HG03135 (cell line): ENCODE measurements at regions not wholly inside any gene's neighbourhood (a gene's known extent, or its start where the extent isn't known, plus 50 kb on each side); places are given as distances from the start of the nearest gene placed in this dataset.
"Not testable (repeated sequence)": the region's sequence is repeated elsewhere in the genome, so short reads cannot be mapped to it uniquely, and the experiment has no call there.

Source experiments
- ATAC-seq: cut with Tn5 transposase; IDR thresholded peaks from one replicate; pipeline ENCODE4 v1.9.1; 2021; ENCODE audit warnings: mild to moderate bottlenecking, moderate library complexity; ENCODE audit not compliant: unreplicated experiment

- ATAC-seq: not testable (repeated sequence)
Measured at GRCh38 chr16:29355339-29356059, 51.0 kb downstream of the NPIPB11 start.

GRCh38 chr16:29354449-29354848 lies 52.1 kb downstream of the NPIPB11 start:
- ATAC-seq: not testable (repeated sequence)

DNA sequence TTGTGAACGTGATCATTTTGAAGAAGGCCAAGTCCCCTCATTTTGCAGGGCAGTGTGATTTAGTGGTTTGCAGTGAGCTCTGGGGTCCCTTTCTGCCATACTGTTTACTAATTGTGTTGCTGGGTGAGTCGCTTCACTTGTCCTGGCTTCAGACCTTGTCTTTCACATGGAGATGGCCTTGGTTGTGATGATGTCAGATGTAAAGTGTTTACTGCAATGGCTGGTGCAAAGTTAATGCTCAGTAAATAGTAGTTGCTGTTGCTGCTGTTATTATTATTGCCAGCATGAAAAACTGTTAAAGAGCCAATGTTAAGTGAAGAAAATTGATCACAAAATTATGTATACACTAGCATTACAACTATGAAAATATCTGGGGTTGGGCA lies 53.9 kb downstream of the NPIPB11 start:
- not testable (repeated sequence) for ATAC-seq

- ATAC-seq: not testable (repeated sequence)
Measured at GRCh38 chr16:29351970-29352616, 54.4 kb downstream of the NPIPB11 start.

- ATAC-seq: not testable (repeated sequence)
Measured at GRCh38 chr16:29351271-29351969, 55.1 kb downstream of the NPIPB11 start.

DNA sequence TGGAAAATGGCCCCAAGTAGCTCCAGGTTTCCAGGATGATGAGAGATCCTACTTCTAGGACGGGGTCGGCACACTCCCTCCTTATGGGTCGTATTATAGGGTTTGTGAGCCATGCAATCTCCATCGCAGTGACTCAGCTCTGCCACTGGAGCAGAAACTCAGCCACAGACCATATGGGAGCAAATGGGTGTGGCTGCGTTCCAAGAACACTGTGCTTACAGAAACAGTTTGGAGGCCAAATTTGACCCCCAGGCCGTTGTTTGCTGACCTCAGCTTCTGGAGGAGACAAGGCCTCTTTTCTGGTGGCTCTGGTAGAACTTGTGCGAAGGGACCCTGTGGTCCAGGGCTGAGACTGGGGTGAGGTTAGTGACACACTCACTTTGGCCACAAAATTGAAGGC lies 56.5 kb downstream of the NPIPB11 start:
- ATAC-seq: not testable (repeated sequence)

DNA sequence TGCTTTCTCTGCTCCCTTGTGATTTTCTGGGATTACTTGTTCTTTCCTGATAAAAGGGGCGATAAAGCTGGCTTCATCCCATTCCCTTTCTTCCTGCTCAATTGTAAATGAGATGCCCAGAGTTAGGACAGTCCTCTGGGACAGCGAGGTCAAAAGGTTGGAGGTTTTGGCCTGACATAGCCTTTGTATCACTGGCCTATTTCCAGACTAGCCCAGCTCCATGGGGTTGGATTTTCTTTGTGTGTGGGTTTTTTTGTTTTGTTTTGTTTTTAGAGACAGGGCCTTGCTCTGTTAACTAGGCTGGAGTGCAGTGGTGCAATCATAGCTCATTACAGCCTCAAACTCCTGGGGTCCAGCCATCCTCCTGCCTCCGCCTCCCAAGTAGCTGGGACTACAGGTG lies 57.8 kb downstream of the NPIPB11 start:
- ATAC-seq: not testable (repeated sequence)

GRCh38 chr16:29348123-29348690 lies 58.3 kb downstream of the NPIPB11 start:
- ATAC-seq: not testable (repeated sequence)

- ATAC-seq: not testable (repeated sequence)
Measured at GRCh38 chr16:29346796-29347580, 59.5 kb downstream of the NPIPB11 start.

DNA sequence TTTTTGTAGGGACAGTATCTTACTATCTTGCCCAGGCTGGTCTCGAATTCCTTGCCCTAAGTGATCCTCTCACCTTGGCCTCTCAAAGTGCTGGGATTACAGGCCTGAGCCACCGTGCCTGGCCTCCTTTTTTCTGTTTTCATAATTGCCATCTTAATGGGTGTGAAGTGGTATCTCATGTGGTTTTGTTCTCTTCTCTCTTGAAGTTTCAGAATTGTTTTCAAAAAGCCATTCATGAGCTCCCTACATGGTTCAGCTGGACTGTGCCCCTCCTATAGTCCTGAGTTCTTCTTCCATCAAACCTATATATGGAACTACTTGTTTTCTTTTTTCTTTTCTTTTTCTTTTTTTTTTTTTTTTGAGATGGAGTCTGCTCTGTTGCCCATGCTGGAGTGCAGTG lies 60.3 kb downstream of the NPIPB11 start:
- ATAC-seq: not testable (repeated sequence)

- ATAC-seq: not testable (repeated sequence)
Measured at GRCh38 chr16:29342937-29343336, 63.6 kb downstream of the NPIPB11 start.

DNA sequence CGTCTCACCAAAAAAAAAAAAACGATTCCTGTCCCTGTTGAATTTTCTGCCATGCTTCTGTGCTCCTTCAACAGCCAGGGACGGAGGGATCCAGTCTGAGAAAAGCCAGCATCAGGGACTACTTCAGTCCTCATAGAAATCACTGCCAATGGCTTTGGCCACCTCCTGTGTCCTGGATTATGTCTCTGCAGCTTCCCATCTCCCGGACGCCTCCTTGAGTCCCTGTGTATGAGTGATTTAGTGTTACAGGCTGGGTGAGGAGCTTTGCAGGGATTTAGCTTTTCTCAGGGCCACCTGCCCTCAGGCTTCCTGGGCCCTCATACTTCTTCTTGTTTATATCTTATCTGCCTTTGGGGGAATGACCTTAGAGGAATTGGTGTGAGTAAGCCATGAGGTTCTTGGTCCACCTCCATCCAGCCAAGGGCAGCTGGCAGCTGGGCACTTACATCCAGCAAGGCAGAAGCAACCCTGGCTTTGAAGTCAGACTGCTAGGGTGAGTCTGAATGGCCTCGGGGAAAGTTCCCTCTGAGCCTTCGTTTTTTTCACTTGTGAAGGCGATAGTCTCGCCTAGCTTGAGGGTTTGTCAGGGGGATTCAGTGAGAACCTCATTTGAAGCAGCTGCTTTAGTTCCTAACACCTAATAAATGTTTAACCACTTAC lies 65.6 kb downstream of the NPIPB11 start:
- not testable (repeated sequence) for ATAC-seq

DNA sequence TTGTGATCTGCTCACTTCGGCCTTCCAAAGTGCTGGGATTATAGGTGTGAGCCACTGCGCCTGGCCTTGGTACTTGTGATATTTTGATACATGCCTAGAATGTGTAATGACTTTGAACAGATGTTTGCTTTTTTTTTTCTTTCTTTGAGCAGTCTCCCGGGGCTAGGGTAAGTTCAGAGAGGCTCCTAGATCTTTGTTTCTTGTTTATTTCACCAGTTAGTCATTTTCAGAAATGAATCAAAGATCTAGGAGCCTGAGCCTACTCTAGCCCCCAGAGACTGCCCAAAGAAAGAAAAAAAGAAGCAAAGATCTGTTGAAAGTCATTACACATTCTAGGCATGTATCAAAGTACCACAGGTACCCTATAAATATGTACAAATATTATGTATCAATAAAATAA lies 66.3 kb downstream of the NPIPB11 start:
- ATAC-seq: not testable (repeated sequence)

GRCh38 chr16:29338821-29339700 lies 67.5 kb downstream of the NPIPB11 start:
- peak; percentile 73 for ATAC-seq

DNA sequence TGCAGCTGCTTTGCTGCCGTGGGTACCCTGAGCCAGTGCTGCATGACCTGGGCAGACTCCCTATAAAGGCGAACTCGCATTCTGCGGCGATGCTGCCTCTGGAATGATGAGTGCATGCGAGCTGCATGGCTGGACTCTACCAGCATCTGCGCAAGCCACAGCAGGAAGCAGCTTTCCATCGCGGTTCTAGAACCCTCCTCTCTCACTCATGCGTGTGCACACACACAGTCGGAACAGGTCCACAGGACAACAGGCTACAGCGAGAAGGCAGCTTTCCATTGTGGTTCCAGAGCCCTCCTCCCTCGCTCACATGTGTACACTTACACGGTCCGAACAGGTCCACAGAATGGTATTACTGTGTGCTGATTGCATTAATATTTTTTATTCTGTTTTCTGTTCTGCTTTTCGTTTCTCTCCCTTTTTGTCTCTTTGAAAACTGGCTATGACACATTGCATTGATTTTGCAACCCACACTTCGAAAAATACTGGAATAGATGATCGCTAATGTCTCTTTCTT lies 69.1 kb downstream of the NPIPB11 start:
- not testable (repeated sequence) for ATAC-seq

DNA sequence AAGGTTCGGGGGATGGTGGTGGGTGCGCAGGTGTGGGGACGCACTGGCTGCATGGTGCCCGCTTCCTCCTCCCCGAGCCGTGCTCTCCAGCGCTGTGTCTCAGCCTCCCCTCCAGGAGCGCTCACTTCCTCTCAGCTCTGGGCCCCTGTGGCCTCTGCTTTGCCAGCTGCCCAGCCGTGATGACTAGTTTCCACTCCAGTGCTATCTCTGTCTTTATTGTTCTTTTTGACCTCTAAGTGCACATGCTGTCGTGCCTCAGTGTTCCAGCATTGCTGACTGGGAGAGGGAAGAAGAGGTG lies 71.0 kb downstream of the NPIPB11 start:
- not testable (repeated sequence) for ATAC-seq

GRCh38 chr16:29334776-29335548 lies 71.5 kb downstream of the NPIPB11 start:
- ATAC-seq: not testable (repeated sequence)

GRCh38 chr16:29333492-29334097 lies 72.9 kb downstream of the NPIPB11 start:
- not testable (repeated sequence) for ATAC-seq
